ENCODE measurements at regions not wholly inside any gene's neighbourhood (a gene's known extent, or its start where the extent isn't known, plus 50 kb on each side); places are given as distances from the start of the nearest gene placed in this dataset.

GRCh38 chr4:84100071-84100470 is 399.0 kb downstream of the NKX6-1 start:
- Histone ChIP-seq H3K4me1 (ENCODE audit: insufficient read depth, low read length, poor library complexity, severe bottlenecking) (no peaks in the 10 kb centered on the region), H3K9me3 (ENCODE audit: low read depth, low read length, poor library complexity, severe bottlenecking) (no peaks in the 10 kb centered on the region), H3K27ac (ENCODE audit: low read depth, low read length, poor library complexity, severe bottlenecking) (no peak overlapping the region), H3K27me3 (replicated peaks; ENCODE audit: insufficient read depth, low read depth, low read length, poor library complexity) (no peaks in the 10 kb centered on the region), H3K4me3 (ENCODE audit: low read depth, low read length, poor library complexity, severe bottlenecking) (no peak overlapping the region), H3K36me3 (ENCODE audit: insufficient read depth, low read length, poor library complexity, severe bottlenecking) (no peaks in the 10 kb centered on the region)
- ChIA-PET POLR2A (ENCODE audit: low non-redundant PET) (no interaction called here), CTCF (no interaction called here)
- no TSS peak for BruUV-seq (replicated peaks)
- no peak for DNase-seq (ENCODE audit: low spot score)
- intact Hi-C loops (cut with micrococcal nuclease; ENCODE audit: unreplicated experiment) = no loop called here
- no peak for TF ChIP-seq EZH2 (IDR thresholded peaks at IDR 0.05; ENCODE audit: borderline replicate concordance, low read depth, low read length, poor library complexity, severe bottlenecking)
- TF ChIP-seq CTCF (conservative IDR thresholded peaks at IDR 0.05; ENCODE audit: low read depth, low read length) = no peak

- ChIA-PET POLR2A (ENCODE audit: low non-redundant PET) (no interaction called here), CTCF (no interaction called here)
- Histone ChIP-seq H3K27ac (ENCODE audit: low read depth, low read length, poor library complexity, severe bottlenecking) (no peak overlapping the region), H3K36me3 (ENCODE audit: insufficient read depth, low read length, poor library complexity, severe bottlenecking) (no peaks in the 10 kb centered on the region), H3K9me3 (ENCODE audit: low read depth, low read length, poor library complexity, severe bottlenecking) (no peaks in the 10 kb centered on the region), H3K4me3 (ENCODE audit: low read depth, low read length, poor library complexity, severe bottlenecking) (no peak overlapping the region), H3K4me1 (ENCODE audit: insufficient read depth, low read length, poor library complexity, severe bottlenecking) (no peaks in the 10 kb centered on the region), H3K27me3 (replicated peaks; ENCODE audit: insufficient read depth, low read depth, low read length, poor library complexity) (no peaks in the 10 kb centered on the region)
- no peak for TF ChIP-seq EZH2 (IDR thresholded peaks at IDR 0.05; ENCODE audit: borderline replicate concordance, low read depth, low read length, poor library complexity, severe bottlenecking)
- TF ChIP-seq CTCF (conservative IDR thresholded peaks at IDR 0.05; ENCODE audit: low read depth, low read length) = no peak
- BruUV-seq (replicated peaks) = no TSS peak
- intact Hi-C loops (cut with micrococcal nuclease; ENCODE audit: unreplicated experiment) = no loop called here
- no peak for DNase-seq (ENCODE audit: low spot score)
Measured at GRCh38 chr4:84099599-84099998, 399.5 kb downstream of the NKX6-1 start.

GRCh38 chr4:84091266-84091665 is 407.8 kb downstream of the NKX6-1 start:
- Histone ChIP-seq H3K27ac (ENCODE audit: low read depth, low read length, poor library complexity, severe bottlenecking) (no peak overlapping the region), H3K36me3 (ENCODE audit: insufficient read depth, low read length, poor library complexity, severe bottlenecking) (no peaks in the 10 kb centered on the region), H3K9me3 (ENCODE audit: low read depth, low read length, poor library complexity, severe bottlenecking) (no peaks in the 10 kb centered on the region), H3K4me3 (ENCODE audit: low read depth, low read length, poor library complexity, severe bottlenecking) (no peak overlapping the region), H3K4me1 (ENCODE audit: insufficient read depth, low read length, poor library complexity, severe bottlenecking) (no peaks in the 10 kb centered on the region), H3K27me3 (replicated peaks; ENCODE audit: insufficient read depth, low read depth, low read length, poor library complexity) (no peaks in the 10 kb centered on the region)
- ChIA-PET CTCF (no interaction called here), POLR2A (ENCODE audit: low non-redundant PET) (no interaction called here)
- TF ChIP-seq CTCF (conservative IDR thresholded peaks at IDR 0.05; ENCODE audit: low read depth, low read length) = no peak
- TF ChIP-seq EZH2 (IDR thresholded peaks at IDR 0.05; ENCODE audit: borderline replicate concordance, low read depth, low read length, poor library complexity, severe bottlenecking) = no peak
- BruUV-seq (replicated peaks) = no TSS peak
- no peak for DNase-seq (ENCODE audit: low spot score)
- intact Hi-C loops (cut with micrococcal nuclease; ENCODE audit: unreplicated experiment) = no loop called here
